Cardiac fibroblast (primary cell): ENCODE measurements at regions not wholly inside any gene's neighbourhood (a gene's known extent, or its start where the extent isn't known, plus 50 kb on each side); places are given as distances from the start of the nearest gene placed in this dataset.

Experiments used
- DNase-seq, 2 donors: peaks; one replicate each; pipeline versions ENCODE4 v3.0.0 to v3.0.0-alpha.2; 2010; ENCODE audit warnings: low read depth in 2 of 2
- H3K4me3 ChIP-seq, 2 donors: replicated peaks in 1 of 2; 1 replicate in 1 of 2; 2 replicates in 1 of 2; pipeline ENCODE4 v1.5.1; 2011; ENCODE audit warnings: low read depth in 2 of 2, low read length in 2 of 2, mild to moderate bottlenecking in 2 of 2, moderate library complexity in 1 of 2
- TF ChIP-seq, protein P1 (sequence below): IDR thresholded peaks from one replicate; pipeline ENCODE4 v1.5.1; 2011; ENCODE audit warnings: low read depth, mild to moderate bottlenecking, low read length, inconsistent platforms

DNA sequence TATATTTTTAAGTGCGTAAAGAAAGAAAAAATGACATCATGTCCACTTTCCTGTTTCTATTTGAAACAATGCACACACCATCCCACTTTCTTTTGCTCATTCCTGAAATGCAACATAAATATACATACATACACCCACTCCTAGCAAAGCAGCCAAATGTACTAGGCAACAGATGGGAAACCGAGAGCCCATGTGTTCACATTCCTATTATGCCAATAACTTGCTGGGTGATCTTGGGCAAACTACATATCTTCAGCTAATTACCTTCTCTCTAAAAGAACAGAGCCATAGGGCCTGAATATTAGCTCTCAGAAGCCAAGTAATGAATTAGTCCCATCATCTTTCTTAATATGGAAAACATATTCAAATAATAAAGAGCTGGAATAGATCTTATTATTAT, 610.6 kb upstream of the ATXN8OS start:
- TF ChIP-seq, protein P1, sequence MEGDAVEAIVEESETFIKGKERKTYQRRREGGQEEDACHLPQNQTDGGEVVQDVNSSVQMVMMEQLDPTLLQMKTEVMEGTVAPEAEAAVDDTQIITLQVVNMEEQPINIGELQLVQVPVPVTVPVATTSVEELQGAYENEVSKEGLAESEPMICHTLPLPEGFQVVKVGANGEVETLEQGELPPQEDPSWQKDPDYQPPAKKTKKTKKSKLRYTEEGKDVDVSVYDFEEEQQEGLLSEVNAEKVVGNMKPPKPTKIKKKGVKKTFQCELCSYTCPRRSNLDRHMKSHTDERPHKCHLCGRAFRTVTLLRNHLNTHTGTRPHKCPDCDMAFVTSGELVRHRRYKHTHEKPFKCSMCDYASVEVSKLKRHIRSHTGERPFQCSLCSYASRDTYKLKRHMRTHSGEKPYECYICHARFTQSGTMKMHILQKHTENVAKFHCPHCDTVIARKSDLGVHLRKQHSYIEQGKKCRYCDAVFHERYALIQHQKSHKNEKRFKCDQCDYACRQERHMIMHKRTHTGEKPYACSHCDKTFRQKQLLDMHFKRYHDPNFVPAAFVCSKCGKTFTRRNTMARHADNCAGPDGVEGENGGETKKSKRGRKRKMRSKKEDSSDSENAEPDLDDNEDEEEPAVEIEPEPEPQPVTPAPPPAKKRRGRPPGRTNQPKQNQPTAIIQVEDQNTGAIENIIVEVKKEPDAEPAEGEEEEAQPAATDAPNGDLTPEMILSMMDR = no peak
- DNase-seq = no peak
- H3K4me3 ChIP-seq = no peak overlapping the region

DNA sequence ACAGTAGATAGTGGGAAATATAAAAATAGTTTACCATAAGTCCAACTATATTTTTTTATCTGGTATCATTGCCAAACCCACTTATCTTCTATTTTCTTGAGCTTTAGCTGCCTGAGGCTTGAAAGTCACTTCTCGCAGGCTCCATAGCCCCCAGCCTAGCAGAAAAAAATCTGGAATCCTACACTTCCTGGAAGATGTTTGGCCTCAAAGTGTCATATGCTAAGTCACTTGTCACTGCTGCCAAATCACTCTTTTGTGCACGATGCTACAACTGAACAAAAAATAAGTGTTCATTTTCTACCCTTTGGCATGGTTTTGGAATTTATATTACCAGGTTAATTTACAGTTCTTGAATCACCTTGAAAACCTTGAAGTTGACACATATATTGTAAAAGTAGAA, 612.5 kb upstream of the ATXN8OS start:
- TF ChIP-seq, protein P1 = no peak
- H3K4me3 ChIP-seq = no peak overlapping the region
- DNase-seq = no peak

DNA sequence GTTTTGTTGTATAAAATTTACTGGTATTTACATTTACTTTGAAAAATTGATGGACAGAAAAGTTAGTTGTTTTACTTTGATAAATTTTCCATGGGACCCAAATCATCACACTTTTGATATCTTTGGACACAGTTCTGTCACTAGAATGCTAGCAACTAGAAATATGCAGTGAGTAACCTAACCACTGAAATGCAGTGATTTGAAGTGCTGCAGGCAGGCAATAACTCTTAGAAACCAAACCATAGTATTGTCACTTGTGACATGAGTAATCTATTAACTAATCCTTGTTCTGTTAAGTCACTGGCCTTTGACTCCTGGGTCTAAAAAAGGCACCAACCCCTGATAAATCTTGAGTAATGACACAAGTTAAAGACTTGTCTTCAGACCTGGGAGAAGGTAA, 620.0 kb upstream of the ATXN8OS start:
- H3K4me3 ChIP-seq = no peak overlapping the region
- TF ChIP-seq, protein P1 = no peak
- no peak for DNase-seq

DNA sequence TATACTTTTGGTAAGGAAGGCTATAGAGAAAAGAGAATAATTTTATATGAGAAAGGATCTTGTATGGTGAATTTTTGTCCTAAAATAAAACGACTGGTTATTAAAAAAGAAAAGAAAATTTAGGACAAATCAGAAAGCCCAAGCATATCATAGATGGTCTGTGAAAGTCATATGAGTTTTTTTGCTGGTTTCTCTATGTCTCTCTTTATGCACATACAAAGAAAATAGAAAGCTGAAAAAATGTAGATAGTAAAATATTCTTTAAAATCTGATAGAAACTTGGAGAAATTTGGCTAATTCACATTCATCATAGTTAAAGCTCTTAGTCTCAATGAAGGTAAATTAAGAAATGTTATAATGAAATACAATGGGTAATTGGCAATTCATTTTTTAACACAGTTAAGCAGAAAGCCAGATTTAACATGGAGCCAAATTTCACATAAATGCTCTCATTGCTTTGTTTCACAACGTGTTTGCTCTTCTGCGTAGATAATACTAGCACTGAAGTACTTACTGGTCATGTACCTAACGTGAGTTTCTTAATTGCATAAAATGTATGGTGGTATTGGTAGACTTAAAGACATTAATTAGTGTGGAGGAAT, 621.5 kb upstream of the ATXN8OS start:
- no peak overlapping the region for H3K4me3 ChIP-seq
- DNase-seq = no peak
- TF ChIP-seq, protein P1 = no peak

DNA sequence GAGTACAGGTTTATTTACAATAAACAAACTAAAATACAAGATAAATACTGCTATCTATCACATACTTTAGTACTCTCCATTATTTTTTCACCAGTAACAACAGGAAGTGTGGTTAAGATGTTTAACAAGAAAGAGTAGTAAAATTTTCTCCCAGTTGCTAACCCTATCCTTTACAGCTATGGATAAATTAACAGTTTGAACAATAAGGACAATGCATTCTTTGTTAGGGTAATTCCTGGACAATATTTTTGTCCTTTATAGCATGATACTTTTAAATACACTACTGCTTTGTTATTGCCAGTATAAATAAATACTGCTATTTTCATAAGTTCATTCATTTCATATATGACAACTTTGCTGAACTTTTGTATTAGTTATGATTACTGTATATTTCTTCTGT, 630.2 kb upstream of the ATXN8OS start:
- no peak for DNase-seq
- no peak overlapping the region for H3K4me3 ChIP-seq
- TF ChIP-seq, protein P1 = no peak

DNA sequence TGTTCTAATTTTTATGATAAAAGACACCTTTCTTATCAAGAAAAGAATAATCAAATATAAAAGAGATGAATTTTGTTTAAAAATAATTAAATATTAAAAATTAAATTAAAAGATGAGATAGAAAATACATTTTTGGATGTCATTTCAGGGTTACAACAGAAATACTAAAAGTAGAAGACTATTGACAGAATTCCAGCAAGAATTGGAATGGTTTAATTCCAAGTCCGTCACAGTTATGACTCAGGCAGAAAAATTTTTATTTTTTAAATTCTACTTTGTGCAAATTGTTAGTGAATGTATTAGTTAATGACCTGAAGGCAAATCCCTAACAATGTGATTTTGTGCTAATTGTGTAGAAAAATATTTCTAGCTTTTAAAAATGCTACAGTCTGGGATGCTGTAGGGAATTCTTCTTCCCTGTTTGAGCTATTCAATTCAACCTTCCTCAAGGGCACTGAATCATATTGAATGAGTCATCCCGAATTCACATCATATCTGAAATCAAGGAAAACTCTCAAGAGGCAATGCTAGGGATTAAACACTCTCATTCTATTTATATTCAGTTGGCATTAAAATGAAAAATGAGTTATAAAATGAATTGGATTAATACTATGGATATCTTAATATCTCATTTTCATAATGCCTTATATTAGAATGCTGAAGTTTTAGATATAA, 633.5 kb upstream of the ATXN8OS start:
- DNase-seq = no peak
- TF ChIP-seq, protein P1 = no peak
- H3K4me3 ChIP-seq = no peak overlapping the region
